ENCODE measurements at regions not wholly inside any gene's neighbourhood (a gene's known extent, or its start where the extent isn't known, plus 50 kb on each side); places are given as distances from the start of the nearest gene placed in this dataset.

GRCh38 chr2:240359695-240360094 is 75.8 kb upstream of the GPC1 start:
- no peak for TF ChIP-seq CTCF (IDR thresholded peaks at IDR 0.05; ENCODE audit: insufficient read depth, low read depth, low read length)
- TF ChIP-seq EZH2 (IDR thresholded peaks at IDR 0.05; ENCODE audit: insufficient read depth, low read length): no peak

Measured in astrocyte (in vitro differentiated cells and primary cell).